AG04449 (cell line): ENCODE measurements at regions not wholly inside any gene's neighbourhood (a gene's known extent, or its start where the extent isn't known, plus 50 kb on each side); places are given as distances from the start of the nearest gene placed in this dataset.

Source experiments
- CTCF ChIA-PET: fragments of 350-600 bp; formaldehyde crosslinking; extraction: SDS; loops from one replicate; lab custom pipeline; 2021; ENCODE audit warnings: antibody characterized with exemption; lab: Yijun Ruan, JAX
- POLR2A ChIA-PET: fragments of 400-600, 350-600 bp; formaldehyde crosslinking; extraction: SDS; loops from one replicate; lab custom pipeline; 2020; ENCODE audit warnings: antibody characterized with exemption, inconsistent platforms; lab: Yijun Ruan, JAX
- DNase-seq: peaks from one replicate; pipeline ENCODE4 v3.0.0-alpha.2; 2010; ENCODE audit warnings: low read depth, low spot score
- H3K4me3 ChIP-seq: 2 replicates; pipeline ENCODE4 v1.5.1; 2011; ENCODE audit warnings: low read depth, mild to moderate bottlenecking, control low read depth, low read length
- CTCF ChIP-seq: IDR thresholded peaks from one replicate; pipeline ENCODE4 v1.5.1; 2011; ENCODE audit warnings: mild to moderate bottlenecking, moderate library complexity, low read length, control low read depth, inconsistent platforms; ENCODE audit not compliant: insufficient read depth; ENCODE audit errors: missing control alignments

GRCh38 chr10:60570896-60571295 is 181.2 kb upstream of the ANK3 start:
- ChIA-PET POLR2A (no interaction called here), CTCF (interaction anchor here (2.5 kb wide), 1 partner anchor 76 kb away, joined by 7 read pairs; no protein-coding TSS in a partner anchor)
- no peak overlapping the region for H3K4me3 ChIP-seq
- no peak for DNase-seq
- no peak for TF ChIP-seq CTCF

- TF ChIP-seq CTCF, result no peak
- H3K4me3 ChIP-seq, result no peak overlapping the region
- ChIA-PET POLR2A (no interaction called here), CTCF (interaction anchor here (0.6 to 2.5 kb wide), 2 partner anchors 8 to 77 kb away, joined by 3 to 7 read pairs; no protein-coding TSS in a partner anchor)
- DNase-seq, result no peak
Observed at GRCh38 chr10:60570272-60570865, 180.7 kb upstream of the ANK3 start.

- no peak for TF ChIP-seq CTCF
- H3K4me3 ChIP-seq, result no peak overlapping the region
- no peak for DNase-seq
- ChIA-PET CTCF (interaction anchor here (0.6 kb wide), 1 partner anchor 9 kb away, joined by 3 read pairs; no protein-coding TSS in a partner anchor), POLR2A (no interaction called here)
Observed at GRCh38 chr10:60569681-60570080, 180.0 kb upstream of the ANK3 start.

GRCh38 chr10:60566096-60566495 is 176.4 kb upstream of the ANK3 start:
- H3K4me3 ChIP-seq, result no peak overlapping the region
- no peak for DNase-seq
- CTCF ChIA-PET, result no interaction called here
- POLR2A ChIA-PET, result no interaction called here
- no peak for TF ChIP-seq CTCF

GRCh38 chr10:60565492-60565891 is 175.8 kb upstream of the ANK3 start:
- ChIA-PET CTCF (no interaction called here), POLR2A (no interaction called here)

GRCh38 chr10:60564475-60564874 is 174.8 kb upstream of the ANK3 start:
- ChIA-PET POLR2A (no interaction called here), CTCF (no interaction called here)
- no peak for DNase-seq

More at GRCh38 chr10:60565492-60565891, 175.8 kb upstream of the ANK3 start:
- DNase-seq, result no peak
- H3K4me3 ChIP-seq, result no peak overlapping the region
- no peak for TF ChIP-seq CTCF

More at GRCh38 chr10:60564475-60564874, 174.8 kb upstream of the ANK3 start:
- no peak for TF ChIP-seq CTCF
- no peak overlapping the region for H3K4me3 ChIP-seq
